MV-4-11 (cell line): ENCODE measurements at regions not wholly inside any gene's neighbourhood (a gene's known extent, or its start where the extent isn't known, plus 50 kb on each side); places are given as distances from the start of the nearest gene placed in this dataset.

Experiments used
- DNase-seq: peaks from one replicate; lab custom pipeline; 2025; lab: John Stamatoyannopoulos, UW

GRCh38 chrX:144791298-144791697, 456.0 kb upstream of the SPANXN1 start:
- no peak for DNase-seq

GRCh38 chrX:144798972-144799371, 448.3 kb upstream of the SPANXN1 start:
- DNase-seq, result peak; percentile 65

- DNase-seq, result no peak
These were observed 445.5 kb upstream of the SPANXN1 start for GRCh38 chrX:144801786-144802185.

GRCh38 chrX:144809025-144809424, 438.3 kb upstream of the SPANXN1 start:
- no peak for DNase-seq

- no peak for DNase-seq
These were observed 436.8 kb upstream of the SPANXN1 start for GRCh38 chrX:144810539-144810938.

- peak; percentile 36 for DNase-seq
These were observed 427.9 kb upstream of the SPANXN1 start for GRCh38 chrX:144819406-144819805.

- DNase-seq, result no peak
These were observed 406.7 kb upstream of the SPANXN1 start for GRCh38 chrX:144840616-144841015.

- DNase-seq, result peak; percentile 88
These were observed 398.2 kb upstream of the SPANXN1 start for GRCh38 chrX:144849141-144849540.

GRCh38 chrX:144896323-144896722, 351.0 kb upstream of the SPANXN1 start:
- DNase-seq, result peak; percentile 1

- DNase-seq, result no peak
These were observed 345.8 kb upstream of the SPANXN1 start for GRCh38 chrX:144901521-144901920.

GRCh38 chrX:144916785-144917184, 330.5 kb upstream of the SPANXN1 start:
- DNase-seq, result no peak

GRCh38 chrX:144918936-144919335, 328.4 kb upstream of the SPANXN1 start:
- DNase-seq, result no peak

GRCh38 chrX:144946666-144947065, 300.6 kb upstream of the SPANXN1 start:
- no peak for DNase-seq
